GM12878 (cell line): ENCODE measurements at regions not wholly inside any gene's neighbourhood (a gene's known extent, or its start where the extent isn't known, plus 50 kb on each side); places are given as distances from the start of the nearest gene placed in this dataset.
A peak's percentile ranks its signal among the peaks of the same experiment; 100 is the strongest.

ENCODE experiments used
- ATAC-seq: fragments of 200-7000 bp; cut with Tn5 transposase; 3 replicates; pipeline ENCODE4 v1.9.1; 2020; ENCODE audit warnings: mild to moderate bottlenecking, moderate library complexity
- BruUV-seq: library from RNA; stranded (reverse); fragments of 400-500 nt; replicated peaks from 2 replicates; lab custom pipeline; 2021; lab: Mats Ljungman, UMichigan
- CTCF ChIA-PET: fragments of 300-600 bp; sonication (Branson Sonifier 250); formaldehyde crosslinking; extraction: SDS; loops from one replicate; lab custom pipeline; 2021; ENCODE audit warnings: inconsistent platforms; lab: Yijun Ruan, JAX
- POLR2A ChIA-PET: fragments of 350-600 bp; formaldehyde crosslinking; extraction: SDS; loops from one replicate; lab custom pipeline; 2021; ENCODE audit warnings: inconsistent platforms; lab: Charles Lee
- RAD21 ChIA-PET: fragments of 300-600 bp; sonication (Branson Sonifier 250); formaldehyde crosslinking; loops from one replicate; lab custom pipeline; 2023; ENCODE audit warnings: antibody characterized with exemption; ENCODE audit not compliant: unreplicated experiment; lab: Charles Lee
- SMC1A ChIA-PET: fragments of 300-600 bp; sonication (Branson Sonifier 250); formaldehyde crosslinking; loops from one replicate; lab custom pipeline; 2023; ENCODE audit not compliant: unreplicated experiment, uncharacterized antibody; lab: Charles Lee
- DNase-seq: peaks from one replicate; pipeline ENCODE4 v3.0.0-alpha.2; 2011; ENCODE audit warnings: low read depth, low spot score
- FAIRE-seq: peaks from 3 replicates; lab custom pipeline; 2011; peaks lifted over from hg19 to GRCh38; lab: Jason Lieb, UNC
- H2AFZ ChIP-seq: 2 replicates; pipeline ENCODE4 v1.6.0; 2011; ENCODE audit warnings: low read depth, low read length, control low read depth; ENCODE audit not compliant: control insufficient read depth
- H3K27ac ChIP-seq: 2 replicates; pipeline ENCODE4 v1.5.1; 2011; ENCODE audit warnings: control low read depth; ENCODE audit not compliant: control insufficient read depth, insufficient read depth
- H3K27me3 ChIP-seq, 2 experiments: replicated peaks in 1 of 2; 2 replicates each; pipeline versions ENCODE4 v1.6.0 to v1.6.1; 2011; ENCODE audit warnings: low read length in 1 of 2; ENCODE audit not compliant: control insufficient read depth in 2 of 2, insufficient read depth in 2 of 2
- H3K36me3 ChIP-seq, 2 experiments: 2 replicates each; pipeline ENCODE4 v1.5.1; 2011; ENCODE audit warnings: low read length in 1 of 2; ENCODE audit not compliant: control insufficient read depth in 2 of 2, insufficient read depth in 2 of 2
- H3K4me1 ChIP-seq: 2 replicates; pipeline ENCODE4 v1.6.1; 2011; ENCODE audit warnings: mild to moderate bottlenecking, low read length, moderate library complexity, mixed read lengths; ENCODE audit not compliant: control insufficient read depth, insufficient read depth
- H3K4me2 ChIP-seq: 2 replicates; pipeline ENCODE4 v1.6.0; 2011; ENCODE audit warnings: control low read depth; ENCODE audit not compliant: control insufficient read depth, insufficient read depth
- H3K4me3 ChIP-seq: fragments of 200-600 bp; sonication (generic); 2 replicates; pipeline ENCODE4 v1.5.1; 2016
- H3K79me2 ChIP-seq: 2 replicates; pipeline ENCODE4 v1.6.0; 2011; ENCODE audit warnings: low read length; ENCODE audit not compliant: control insufficient read depth, insufficient read depth
- H3K9ac ChIP-seq: 2 replicates; pipeline ENCODE4 v1.8.0; 2011; ENCODE audit warnings: low read length, control low read depth, mixed read lengths; ENCODE audit not compliant: control insufficient read depth, insufficient read depth
- H3K9me3 ChIP-seq: replicated peaks from 3 replicates; pipeline ENCODE4 v1.5.1; 2011; ENCODE audit warnings: mild to moderate bottlenecking, low read length; ENCODE audit not compliant: control insufficient read depth, insufficient read depth
- H4K20me1 ChIP-seq: 2 replicates; pipeline ENCODE4 v1.6.0; 2011; ENCODE audit not compliant: control insufficient read depth, insufficient read depth
- CBFB ChIP-seq: IDR thresholded peaks from 2 replicates; pipeline ENCODE4 v1.6.1; 2016; ENCODE audit warnings: antibody characterized with exemption, low read depth
- ETV6 ChIP-seq, 2 experiments: fragments of 450-650 bp in 1 of 2; IDR thresholded peaks in 1 of 2; conservative IDR thresholded peaks in 1 of 2; 2 replicates each; pipeline ENCODE4 v1.6.1; 2014; ENCODE audit warnings: antibody characterized with exemption in 1 of 2, borderline replicate concordance in 1 of 2, low read depth in 1 of 2, mild to moderate bottlenecking in 1 of 2, moderate library complexity in 1 of 2
- HCFC1 ChIP-seq: fragments of 150-350 bp; IDR thresholded peaks from 2 replicates; pipeline ENCODE4 v1.6.1; 2014; ENCODE audit warnings: low read length
- IRF4 ChIP-seq: IDR thresholded peaks from 2 replicates; pipeline ENCODE4 v1.6.1; 2011; ENCODE audit warnings: low read depth, low read length
- NFYB ChIP-seq: IDR thresholded peaks from 2 replicates; pipeline ENCODE4 v1.6.1; 2011; ENCODE audit warnings: low read depth, mild to moderate bottlenecking, low read length, improper control_type of control experiment, moderate library complexity; ENCODE audit not compliant: insufficient read depth
- NR2C1 ChIP-seq: fragments of 450-650 bp; IDR thresholded peaks from 2 replicates; pipeline ENCODE4 v1.6.1; 2017; ENCODE audit warnings: antibody characterized with exemption, mild to moderate bottlenecking, moderate library complexity
- SIX5 ChIP-seq: IDR thresholded peaks from 2 replicates; pipeline ENCODE4 v1.6.1; 2011; ENCODE audit warnings: mild to moderate bottlenecking, low read depth, low read length, moderate library complexity; ENCODE audit not compliant: severe bottlenecking
- TARDBP ChIP-seq: IDR thresholded peaks from 2 replicates; pipeline ENCODE4 v1.6.1; 2016; ENCODE audit warnings: borderline replicate concordance
- WGBS: methylation state at CpG from one replicate; pipeline ENCODE4 v1.1.6; 2016; ENCODE audit warnings: low lambda C conversion rate; ENCODE audit not compliant: insufficient replicate concordance, insufficient coverage; ENCODE audit errors: missing lambda C conversion rate; 5-methylcytosine and 5-hydroxymethylcytosine counted together
- in situ Hi-C: fragments of 300-500 bp; cut with MboI; formaldehyde crosslinking; loops from 9 replicates; pipeline ENCODE4 v1.14.3; 2018; ENCODE audit warnings: mixed read lengths
- intact Hi-C: fragments of 100-400 bp; cut with micrococcal nuclease; formaldehyde crosslinking; loops from one replicate; pipeline ENCODE4 v1.14.2; 2022; ENCODE audit not compliant: unreplicated experiment
- TF ChIP-seq, protein P1 (sequence below): IDR thresholded peaks from 2 replicates; pipeline ENCODE4 v1.6.1; 2012; ENCODE audit warnings: low read length, inconsistent platforms

DNA sequence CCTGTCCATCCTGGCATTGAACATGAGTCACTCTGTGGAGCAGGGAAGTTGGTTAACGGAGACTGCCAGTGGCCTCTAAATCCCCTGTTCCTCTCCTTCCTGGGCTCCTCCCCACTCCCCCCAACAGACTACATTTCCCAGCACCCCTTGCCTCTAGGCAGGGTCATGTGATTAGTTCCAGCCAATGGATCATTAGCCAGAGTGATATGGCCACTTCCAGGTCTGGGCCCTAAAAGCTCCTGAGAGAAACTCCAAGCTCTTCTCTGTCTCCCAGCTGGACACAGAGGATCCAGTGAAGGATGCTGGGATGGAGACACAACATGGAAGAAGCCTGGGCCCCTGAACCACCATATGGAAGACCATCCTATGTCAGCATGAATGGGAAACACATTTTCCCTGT is 54.4 kb upstream of the RFLNA start:
- H3K9me3 ChIP-seq, result no peaks in the 10 kb centered on the region; the same call in 2 of the 3 replicates
- no TSS peak for BruUV-seq
- ChIA-PET CTCF (no interaction called here), RAD21 (no interaction called here)
- no peak for FAIRE-seq
- DNase-seq, result no peak
- H2AFZ ChIP-seq, result peak overlapping the region; percentile 63; the same call in 1 of the 2 replicates
- TF ChIP-seq NR2C1 (no peak), ETV6 (conservative IDR thresholded peaks at IDR 0.05 in 1 of 2, IDR thresholded peaks at IDR 0.05 in 1 of 2; ENCODE audit: borderline replicate concordance in 1 of 2, low read depth in 1 of 2) (no peak), IRF4 (no peak), SIX5 (peak; percentile 53), NFYB (0 out of 2 replicates have a peak, but pooled peaks have one; percentile 53), HCFC1 (peak; percentile 47; the same call in 1 of the 2 replicates), CBFB (no peak), TARDBP (no peak)
- TF ChIP-seq, protein P1, sequence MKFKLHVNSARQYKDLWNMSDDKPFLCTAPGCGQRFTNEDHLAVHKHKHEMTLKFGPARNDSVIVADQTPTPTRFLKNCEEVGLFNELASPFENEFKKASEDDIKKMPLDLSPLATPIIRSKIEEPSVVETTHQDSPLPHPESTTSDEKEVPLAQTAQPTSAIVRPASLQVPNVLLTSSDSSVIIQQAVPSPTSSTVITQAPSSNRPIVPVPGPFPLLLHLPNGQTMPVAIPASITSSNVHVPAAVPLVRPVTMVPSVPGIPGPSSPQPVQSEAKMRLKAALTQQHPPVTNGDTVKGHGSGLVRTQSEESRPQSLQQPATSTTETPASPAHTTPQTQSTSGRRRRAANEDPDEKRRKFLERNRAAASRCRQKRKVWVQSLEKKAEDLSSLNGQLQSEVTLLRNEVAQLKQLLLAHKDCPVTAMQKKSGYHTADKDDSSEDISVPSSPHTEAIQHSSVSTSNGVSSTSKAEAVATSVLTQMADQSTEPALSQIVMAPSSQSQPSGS, result no peak
- TF ChIP-seq, all 136 proteins: peak for 3
- Histone ChIP-seq H3K27ac (no peak overlapping the region), H3K79me2 (no peaks in the 10 kb centered on the region), H3K4me2 (no peak overlapping the region), H3K27me3 (no peaks in the 10 kb centered on the region), H4K20me1 (no peaks in the 10 kb centered on the region), H3K36me3 (no peaks in the 10 kb centered on the region), H3K4me3 (no peak overlapping the region), H3K9ac (no peak overlapping the region), H3K4me1 (no peaks in the 10 kb centered on the region)
- ChIA-PET SMC1A (no interaction called here), POLR2A (no interaction called here)
- in situ Hi-C loops, result no loop called here
- WGBS, result 37% methylated on average over 1 of the region's 1 CpG
- ATAC-seq, result peak; percentile 58
- intact Hi-C loops, result no loop called here
